A549 (cell line): ENCODE measurements at regions not wholly inside any gene's neighbourhood (a gene's known extent, or its start where the extent isn't known, plus 50 kb on each side); places are given as distances from the start of the nearest gene placed in this dataset.

Experiments
- CHD2 ChIP-seq: fragments of 150-350 bp; IDR thresholded peaks from 2 replicates; pipeline ENCODE4 v1.6.1; 2014; ENCODE audit warnings: low read length; ENCODE audit not compliant: partially characterized antibody
- CHD4 ChIP-seq: fragments of 200-600 bp; sonication (generic); IDR thresholded peaks from 2 replicates; pipeline ENCODE4 v1.6.1; 2016; ENCODE audit warnings: antibody characterized with exemption, mild to moderate bottlenecking, borderline replicate concordance
- CTCF ChIP-seq: fragments of >200 bp; sonication (Bioruptor Twin); formaldehyde crosslinking; IDR thresholded peaks from 3 replicates; pipeline ENCODE4 v1.5.1; 2016
- E2F6 ChIP-seq: IDR thresholded peaks from 2 replicates; pipeline ENCODE4 v1.6.1; 2012; ENCODE audit warnings: low read depth, borderline replicate concordance
- EP300 ChIP-seq, 2 experiments: fragments of >200 bp; sonication (Bioruptor Twin); formaldehyde crosslinking; IDR thresholded peaks; 2 replicates in 1 of 2; 3 replicates in 1 of 2; pipeline ENCODE4 v1.6.1; 2016 to 2017
- HEYL ChIP-seq: fragments of 250-450 bp; sonication (Bioruptor Pico); IDR thresholded peaks from 2 replicates; pipeline ENCODE4 v1.8.0; 2021; ENCODE audit warnings: mild to moderate bottlenecking, moderate library complexity
- NR3C1 ChIP-seq: fragments of >200 bp; sonication (Bioruptor Twin); formaldehyde crosslinking; IDR thresholded peaks from 3 replicates; pipeline ENCODE4 v1.6.1; 2017
- PBX3 ChIP-seq: IDR thresholded peaks from 2 replicates; pipeline ENCODE4 v1.6.1; 2012
- POLR2A ChIP-seq: IDR thresholded peaks from 2 replicates; pipeline ENCODE4 v1.6.1; 2012; ENCODE audit warnings: mild to moderate bottlenecking, low read length
- RAD21 ChIP-seq, 2 experiments: fragments of >200 bp in 1 of 2; sonication (Bioruptor Twin) in 1 of 2; formaldehyde crosslinking in 1 of 2; IDR thresholded peaks in 1 of 2; conservative IDR thresholded peaks in 1 of 2; 2 replicates in 1 of 2; 3 replicates in 1 of 2; pipeline ENCODE4 v1.6.1; 2012 to 2018; ENCODE audit warnings: inconsistent platforms in 1 of 2
- REST ChIP-seq: fragments of 200-600 bp; sonication (generic); IDR thresholded peaks from 2 replicates; pipeline ENCODE4 v1.6.1; 2016; ENCODE audit warnings: antibody characterized with exemption, mild to moderate bottlenecking, moderate library complexity
- RFX5 ChIP-seq: fragments of 450-650 bp; IDR thresholded peaks from 2 replicates; pipeline ENCODE4 v1.7.1; 2014; ENCODE audit warnings: antibody characterized with exemption, mild to moderate bottlenecking, moderate library complexity
- USF2 ChIP-seq: fragments of 450-650 bp; IDR thresholded peaks from 2 replicates; pipeline ENCODE4 v1.6.1; 2014; ENCODE audit warnings: antibody characterized with exemption

GRCh38 chr14:101241147-101241546 lies 320.1 kb upstream of the DIO3 start:
- TF ChIP-seq USF2 (no peak), CTCF (no peak), HEYL (CRISPR knock-in tag) (no peak), PBX3 (no peak), RAD21 (conservative IDR thresholded peaks at IDR 0.05 in 1 of 2, IDR thresholded peaks at IDR 0.05 in 1 of 2) (no peak), POLR2A (no peak), CHD4 (no peak), REST (no peak), CHD2 (no peak), NR3C1 (no peak), E2F6 (no peak), EP300 (IDR thresholded peaks at IDR 0.05) (no peak), RFX5 (no peak)
